Adrenal gland (tissue), 9 donors: ENCODE measurements at regions not wholly inside any gene's neighbourhood (a gene's known extent, or its start where the extent isn't known, plus 50 kb on each side); places are given as distances from the start of the nearest gene placed in this dataset.

Source experiments
- DNase-seq, 7 donors: peaks; one replicate each; pipeline ENCODE4 v3.0.0-alpha.2; 2019 to 2020
- H3K27ac ChIP-seq, 5 donors: fragments of 200-600 bp; sonication (generic) in 4 of 5; 1 replicate in 3 of 5; 2 replicates in 2 of 5; pipeline versions ENCODE4 v1.5.1 to v1.8.0; 2016 to 2020; ENCODE audit warnings: mild to moderate bottlenecking in 1 of 5
- H3K27me3 ChIP-seq: fragments of 200-600 bp; 2 replicates; pipeline ENCODE4 v1.8.0; 2021
- H3K36me3 ChIP-seq, 2 donors: fragments of 200-600 bp; replicated peaks in 1 of 2; 1 replicate in 1 of 2; 2 replicates in 1 of 2; pipeline versions ENCODE4 v1.5.1 to v1.8.0; 2018 to 2022
- H3K4me1 ChIP-seq, 2 donors: fragments of 200-600 bp; replicated peaks in 1 of 2; 1 replicate in 1 of 2; 2 replicates in 1 of 2; pipeline versions ENCODE4 v1.5.1 to v1.8.0; 2018 to 2021
- H3K4me3 ChIP-seq, 4 donors: fragments of 200-600 bp; sonication (generic) in 3 of 4; one replicate each; pipeline ENCODE4 v1.5.1; 2016 to 2018
- H3K9me3 ChIP-seq, 3 donors: fragments of 200-600 bp; sonication (generic) in 1 of 3; replicated peaks in 1 of 3; 1 replicate in 2 of 3; 2 replicates in 1 of 3; pipeline versions ENCODE4 v1.5.1 to v1.8.0; 2016 to 2021
- POLR2A ChIP-seq, 2 donors: fragments of 450-650 bp; IDR thresholded peaks; one replicate each; pipeline ENCODE4 v1.6.1; 2017; ENCODE audit warnings: antibody characterized with exemption in 2 of 2, mild to moderate bottlenecking in 2 of 2, moderate library complexity in 1 of 2
- WGBS, 4 donors: extraction: QIAGEN DNeasy Blood & Tissue Kit in 2 of 4; methylation state at CpG; one replicate each; pipeline versions ENCODE4 v1.1.5 to v1.1.7; 2013 to 2017; 5-methylcytosine and 5-hydroxymethylcytosine counted together
- intact Hi-C, 2 donors: fragments of 100-400 bp; cut with DNase I; formaldehyde crosslinking; loops; one replicate each; pipeline versions ENCODE4 v1.14.1 to v1.15.0; 2022 to 2023
- TF ChIP-seq, protein P1 (sequence below), 6 experiments: fragments of 450-650 bp in 4 of 6; fragments of 200-600 bp in 2 of 6; sonication (generic) in 1 of 6; IDR thresholded peaks; 1 replicate in 5 of 6; 2 replicates in 1 of 6; pipeline versions ENCODE4 v1.5.1 to v1.8.0; 2016 to 2021; ENCODE audit warnings: antibody characterized with exemption in 6 of 6, mild to moderate bottlenecking in 2 of 6, moderate library complexity in 1 of 6
- donor health status: healthy with polysubstance abuse.
- donor health status: Bipolar disorder and iron deficiency.
- donor health status: DM: yes; HTN: yes; CAD: no.
- donor health status: DM: no; HTN: no; CAD: no.
- donor health status: DM: no; HTN: no; CAD: no.

DNA sequence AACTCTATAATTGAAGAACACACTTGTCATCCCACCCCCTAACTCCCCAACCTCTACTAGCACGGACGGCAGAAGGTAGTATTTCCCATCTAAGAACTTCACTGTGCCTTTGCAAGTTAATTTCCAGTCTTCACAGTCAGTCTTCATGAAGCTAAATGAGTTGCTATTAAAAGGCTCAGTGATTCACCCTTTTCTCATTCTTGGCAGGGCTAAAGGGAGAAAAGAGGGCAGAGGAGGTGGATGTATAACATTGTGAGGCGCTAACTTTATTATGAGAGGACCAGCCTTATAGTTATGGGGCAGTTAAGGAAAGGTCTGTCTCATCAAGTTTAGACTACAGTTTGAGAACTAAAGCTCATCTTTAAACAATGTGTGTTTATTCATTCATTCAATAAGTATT is 161.0 kb upstream of the S100G start:
- Histone ChIP-seq H3K27me3 (no peaks in the 10 kb centered on the region), H3K27ac (no peak overlapping the region), H3K36me3 (no peaks in the 10 kb centered on the region), H3K4me3 (no peak overlapping the region), H3K9me3 (no peaks in the 10 kb centered on the region), H3K4me1 (no peaks in the 10 kb centered on the region)
- WGBS, 4 donors, result 59 to 93% (median 83%) methylated on average over 3 of the region's 3 CpGs
- no peak for DNase-seq
- intact Hi-C loops, result no loop called here
- TF ChIP-seq, protein P1, sequence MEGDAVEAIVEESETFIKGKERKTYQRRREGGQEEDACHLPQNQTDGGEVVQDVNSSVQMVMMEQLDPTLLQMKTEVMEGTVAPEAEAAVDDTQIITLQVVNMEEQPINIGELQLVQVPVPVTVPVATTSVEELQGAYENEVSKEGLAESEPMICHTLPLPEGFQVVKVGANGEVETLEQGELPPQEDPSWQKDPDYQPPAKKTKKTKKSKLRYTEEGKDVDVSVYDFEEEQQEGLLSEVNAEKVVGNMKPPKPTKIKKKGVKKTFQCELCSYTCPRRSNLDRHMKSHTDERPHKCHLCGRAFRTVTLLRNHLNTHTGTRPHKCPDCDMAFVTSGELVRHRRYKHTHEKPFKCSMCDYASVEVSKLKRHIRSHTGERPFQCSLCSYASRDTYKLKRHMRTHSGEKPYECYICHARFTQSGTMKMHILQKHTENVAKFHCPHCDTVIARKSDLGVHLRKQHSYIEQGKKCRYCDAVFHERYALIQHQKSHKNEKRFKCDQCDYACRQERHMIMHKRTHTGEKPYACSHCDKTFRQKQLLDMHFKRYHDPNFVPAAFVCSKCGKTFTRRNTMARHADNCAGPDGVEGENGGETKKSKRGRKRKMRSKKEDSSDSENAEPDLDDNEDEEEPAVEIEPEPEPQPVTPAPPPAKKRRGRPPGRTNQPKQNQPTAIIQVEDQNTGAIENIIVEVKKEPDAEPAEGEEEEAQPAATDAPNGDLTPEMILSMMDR (IDR thresholded peaks at IDR 0.05), result no peak
- no peak for TF ChIP-seq POLR2A (IDR thresholded peaks at IDR 0.05)

DNA sequence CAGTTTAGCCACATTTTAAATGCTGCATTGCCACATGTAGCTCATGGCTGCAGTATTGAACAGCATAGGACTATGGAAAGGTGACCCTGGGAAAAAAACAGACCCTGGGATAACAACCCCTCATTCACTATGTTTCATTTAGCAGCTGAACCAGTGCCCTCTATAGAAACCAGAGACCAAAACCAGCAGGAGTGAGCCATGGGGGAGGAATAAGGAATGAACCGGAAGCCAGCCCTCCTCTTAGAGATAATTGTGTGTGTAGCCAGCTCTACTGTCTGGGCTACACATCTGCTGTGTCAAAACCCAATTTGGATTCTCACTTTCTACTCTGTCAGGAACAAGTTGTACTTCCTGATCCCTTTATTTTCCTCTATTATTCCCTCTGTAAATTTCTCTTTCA is 158.5 kb upstream of the S100G start:
- Histone ChIP-seq H3K36me3 (no peaks in the 10 kb centered on the region), H3K9me3 (no peaks in the 10 kb centered on the region), H3K4me1 (no peaks in the 10 kb centered on the region), H3K27me3 (no peaks in the 10 kb centered on the region), H3K4me3 (no peak overlapping the region), H3K27ac (no peak overlapping the region)
- DNase-seq, result no peak
- intact Hi-C loops, result no loop called here
- TF ChIP-seq POLR2A (IDR thresholded peaks at IDR 0.05), result no peak
- TF ChIP-seq, protein P1 (IDR thresholded peaks at IDR 0.05), result no peak
- WGBS, 4 donors, result 67 to 89% (median 70%) methylated on average over 1 of the region's 1 CpG

DNA sequence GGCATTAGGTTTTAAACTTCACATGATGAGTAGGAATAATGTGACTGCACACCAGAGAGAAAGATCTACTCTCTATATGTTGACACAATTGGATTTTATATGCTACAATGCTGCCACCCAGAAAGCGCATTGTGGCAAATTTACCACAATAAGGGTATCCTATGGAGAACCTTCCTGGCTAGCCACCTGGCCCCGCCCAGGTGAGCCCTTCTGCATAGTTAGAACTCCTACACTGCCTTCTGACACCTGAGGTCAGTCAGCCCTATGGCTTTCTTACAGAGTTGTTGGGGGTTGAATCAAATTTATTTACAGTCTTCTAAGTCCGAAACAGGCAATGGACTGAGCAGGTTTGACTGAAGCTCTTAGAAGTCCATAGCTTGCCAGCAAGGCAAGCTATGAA is 153.8 kb upstream of the S100G start:
- no peaks in the 10 kb centered on the region for H3K4me1 ChIP-seq
- TF ChIP-seq POLR2A (IDR thresholded peaks at IDR 0.05), result no peak
- H3K27ac ChIP-seq, result no peak overlapping the region
- H3K36me3 ChIP-seq, result no peaks in the 10 kb centered on the region
- intact Hi-C loops, result no loop called here
- no peaks in the 10 kb centered on the region for H3K27me3 ChIP-seq
- DNase-seq, result no peak
- H3K9me3 ChIP-seq, result no peaks in the 10 kb centered on the region
- 72 to 95% (median 83%) methylated on average over 3 of the region's 3 CpGs for WGBS, 4 donors
- H3K4me3 ChIP-seq, result no peak overlapping the region

GRCh38 chrX:16511796-16512776 is 137.9 kb upstream of the S100G start:
- Histone ChIP-seq H3K27ac (no peak overlapping the region), H3K9me3 (no peaks in the 10 kb centered on the region), H3K36me3 (no peaks in the 10 kb centered on the region), H3K4me3 (no peak overlapping the region), H3K27me3 (no peaks in the 10 kb centered on the region), H3K4me1 (no peaks in the 10 kb centered on the region)
- 78 to 87% (median 80%) methylated on average over 10 to 11 of the region's 11 CpGs for WGBS, 4 donors
- intact Hi-C loops, result no loop called here
- TF ChIP-seq POLR2A (IDR thresholded peaks at IDR 0.05), result no peak
- TF ChIP-seq, protein P1 (IDR thresholded peaks at IDR 0.05), result no peak
- peak in 1 of 7 donors; percentile 1 for DNase-seq
